GM12865 (cell line): ENCODE measurements at regions not wholly inside any gene's neighbourhood (a gene's known extent, or its start where the extent isn't known, plus 50 kb on each side); places are given as distances from the start of the nearest gene placed in this dataset.

Experiments
- DNase-seq: peaks from one replicate; pipeline ENCODE4 v3.0.0; 2010; ENCODE audit warnings: low read depth
- H3K4me3 ChIP-seq: 2 replicates; pipeline ENCODE4 v1.5.1; 2011; ENCODE audit warnings: mild to moderate bottlenecking, low read depth, low read length, control low read depth
- CTCF ChIP-seq: IDR thresholded peaks from 2 replicates; pipeline ENCODE4 v1.5.1; 2011; ENCODE audit warnings: low read length, control low read depth, low read depth, inconsistent platforms; ENCODE audit not compliant: insufficient read depth; ENCODE audit errors: missing control alignments

- no peak overlapping the region for H3K4me3 ChIP-seq
Measured at GRCh38 chr17:63094631-63095030, 128.6 kb downstream of the TANC2 start.

DNA sequence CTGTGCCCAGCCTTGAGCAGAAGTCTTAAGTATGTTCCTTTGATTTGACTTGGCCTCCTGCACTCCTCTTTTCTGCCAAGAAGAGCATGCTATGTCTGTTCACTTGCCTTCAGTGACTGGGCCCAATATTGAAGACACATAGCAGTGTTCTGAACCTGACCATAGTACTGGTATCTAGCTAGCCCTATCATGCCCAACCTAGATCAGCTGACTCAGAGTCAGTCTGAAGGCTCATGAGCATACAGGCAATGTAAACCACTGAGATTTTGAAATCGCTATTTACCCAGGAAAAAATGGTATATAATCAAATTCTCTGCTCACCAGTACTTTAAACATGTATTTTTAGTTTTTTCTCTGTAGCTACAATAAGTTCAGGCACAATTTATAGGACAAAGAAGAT lies 129.4 kb downstream of the TANC2 start:
- no peak for TF ChIP-seq CTCF
- no peak for DNase-seq
- H3K4me3 ChIP-seq: no peak overlapping the region

More at GRCh38 chr17:63094631-63095030, 128.6 kb downstream of the TANC2 start:
- no peak for DNase-seq
- TF ChIP-seq CTCF: no peak

GRCh38 chr17:63095879-63096278 lies 129.8 kb downstream of the TANC2 start:
- no peak overlapping the region for H3K4me3 ChIP-seq
- no peak for TF ChIP-seq CTCF
- DNase-seq: no peak

- no peak for DNase-seq
- TF ChIP-seq CTCF: no peak
- H3K4me3 ChIP-seq: no peak overlapping the region
Measured at GRCh38 chr17:63096426-63096825, 130.4 kb downstream of the TANC2 start.

DNA sequence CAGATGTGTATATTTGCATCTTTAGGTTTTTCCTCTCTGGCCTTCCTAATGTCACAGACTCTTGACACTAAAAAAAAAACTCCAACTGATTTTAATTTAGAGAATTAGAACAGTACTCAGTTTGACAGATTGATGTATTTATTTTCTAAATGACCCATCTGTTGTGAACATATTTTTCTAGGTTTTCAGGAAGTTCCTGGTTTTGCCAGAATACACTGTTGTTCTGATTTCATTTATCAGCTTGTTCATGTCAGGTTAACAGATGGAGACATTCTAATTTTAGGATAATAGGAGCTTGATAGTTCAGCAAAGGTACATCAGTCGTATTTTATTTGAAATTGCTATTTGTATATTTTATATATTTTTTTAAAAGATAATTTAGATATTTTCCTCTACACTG lies 133.4 kb downstream of the TANC2 start:
- DNase-seq: no peak
- H3K4me3 ChIP-seq: no peak overlapping the region
- TF ChIP-seq CTCF: no peak

DNA sequence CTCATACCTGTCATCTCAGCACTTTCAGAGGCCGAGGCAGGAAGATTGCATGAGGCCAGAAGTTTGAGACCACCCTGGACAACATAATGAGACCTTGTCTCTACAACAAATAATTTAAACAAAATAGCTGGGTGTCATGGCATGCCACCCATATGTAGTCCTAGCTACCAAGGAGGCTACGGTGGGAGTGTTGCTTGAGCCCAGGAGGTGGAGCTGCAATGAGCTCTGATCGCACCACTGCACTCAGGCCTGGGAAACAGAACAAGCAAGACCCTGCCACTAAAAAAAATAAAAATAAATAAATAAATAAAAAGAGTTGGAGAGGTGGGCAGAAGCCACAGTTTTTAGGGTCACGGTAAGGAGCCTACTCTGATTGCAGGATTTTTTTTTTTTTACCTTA lies 136.0 kb downstream of the TANC2 start:
- H3K4me3 ChIP-seq: no peak overlapping the region
- DNase-seq: no peak
- no peak for TF ChIP-seq CTCF

DNA sequence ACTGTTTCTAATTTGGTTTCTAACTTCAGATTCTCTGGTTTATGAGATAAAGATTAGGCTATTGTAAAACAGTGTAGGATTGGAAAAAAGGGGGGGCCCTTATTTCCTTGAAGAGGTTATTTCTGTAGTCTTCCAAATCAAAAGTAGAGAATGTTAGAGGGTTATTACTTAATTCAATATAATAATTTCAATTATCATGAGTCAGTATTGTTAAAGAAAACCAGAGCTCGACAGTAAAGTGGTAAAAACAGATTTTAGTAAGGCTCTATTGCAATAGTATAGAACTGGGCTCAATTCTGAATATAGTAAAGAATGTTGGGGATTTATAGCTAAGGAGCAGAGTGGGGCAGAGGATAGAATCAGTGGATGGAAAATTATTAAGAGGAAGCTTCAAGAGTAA lies 140.0 kb downstream of the TANC2 start:
- TF ChIP-seq CTCF: no peak
- no peak overlapping the region for H3K4me3 ChIP-seq
- no peak for DNase-seq
